Activated T-helper 1 cell treated with anti-CD3 and anti-CD28 coated beads, Interleukin-12 subunit alpha, Interleukin-12 subunit beta, Interleukin-2, Interleukin-4 antibody, amounts not matched to agents 30 ng/mL and 10 ng/mL and 1 ng/mL, durations not matched to agents 14 hours and 24 hours and 36 hours (primary cell): ENCODE measurements at regions not wholly inside any gene's neighbourhood (a gene's known extent, or its start where the extent isn't known, plus 50 kb on each side); places are given as distances from the start of the nearest gene placed in this dataset.
"Not testable (repeated sequence)": the region's sequence is repeated elsewhere in the genome, so short reads cannot be mapped to it uniquely, and the experiment has no call there.

Experiments
- DNase-seq: peaks from one replicate; pipeline ENCODE4 v3.0.0; 2021; ENCODE audit warnings: low spot score
- H3K27ac Mint-ChIP-seq: one replicate; pipeline ENCODE4 v1.8.0; 2021; ENCODE audit warnings: mild to moderate bottlenecking, mixed read lengths
- H3K27me3 Mint-ChIP-seq: one replicate; pipeline ENCODE4 v1.8.0; 2022; ENCODE audit warnings: mild to moderate bottlenecking, moderate library complexity, mixed read lengths; ENCODE audit not compliant: insufficient read depth
- H3K36me3 Mint-ChIP-seq: one replicate; pipeline ENCODE4 v1.8.0; 2021; ENCODE audit warnings: low read depth, mixed read lengths
- H3K4me1 Mint-ChIP-seq: one replicate; pipeline ENCODE4 v1.8.0; 2021; ENCODE audit warnings: low read depth, mixed read lengths
- H3K4me3 Mint-ChIP-seq: one replicate; pipeline ENCODE4 v1.8.0; 2021; ENCODE audit warnings: mild to moderate bottlenecking, moderate library complexity, mixed read lengths
- H3K9me3 Mint-ChIP-seq: one replicate; pipeline ENCODE4 v1.8.0; 2021; ENCODE audit warnings: mixed read lengths
- intact Hi-C: fragments of 100-400 bp; cut with micrococcal nuclease; formaldehyde crosslinking; loops from one replicate; pipeline ENCODE4 v1.15.1; 2024

DNA sequence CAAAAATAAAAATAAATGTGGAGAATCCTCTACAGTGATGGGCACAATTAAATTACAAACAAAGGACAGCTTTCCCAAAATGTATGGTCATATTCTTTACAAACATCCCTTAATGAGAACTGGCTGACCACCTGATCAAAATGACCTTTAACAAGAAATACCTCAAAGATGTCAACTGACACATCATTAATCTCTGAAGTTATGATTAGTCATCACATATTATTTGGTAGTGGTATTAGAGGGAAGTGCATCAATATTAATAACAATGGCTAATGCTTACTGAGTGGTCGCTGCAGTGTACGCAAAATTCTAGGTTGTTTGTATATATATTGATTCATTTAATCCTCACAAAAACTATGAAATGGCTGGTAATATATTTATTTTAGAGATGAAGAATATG lies 340.6 kb downstream of the GJA1 start:
- intact Hi-C loops = no loop called here
- peaks cover 34% of the 10 kb centered on the region for H3K4me1 Mint-ChIP-seq
- peaks cover 4% of the 10 kb centered on the region for H3K9me3 Mint-ChIP-seq
- no peak overlapping the region for H3K4me3 Mint-ChIP-seq
- DNase-seq = no peak
- no peak overlapping the region for H3K27ac Mint-ChIP-seq
- H3K36me3 Mint-ChIP-seq = no peaks in the 10 kb centered on the region
- H3K27me3 Mint-ChIP-seq = peaks cover 1% of the 10 kb centered on the region

GRCh38 chr6:121780325-121781321 lies 345.2 kb downstream of the GJA1 start:
- Mint-ChIP-seq H3K27ac (no peak overlapping the region), H3K4me3 (no peak overlapping the region), H3K36me3 (no peaks in the 10 kb centered on the region), H3K9me3 (no peaks in the 10 kb centered on the region), H3K27me3 (peaks cover 1% of the 10 kb centered on the region), H3K4me1 (no peaks in the 10 kb centered on the region)
- intact Hi-C loops = no loop called here
- DNase-seq = no peak

DNA sequence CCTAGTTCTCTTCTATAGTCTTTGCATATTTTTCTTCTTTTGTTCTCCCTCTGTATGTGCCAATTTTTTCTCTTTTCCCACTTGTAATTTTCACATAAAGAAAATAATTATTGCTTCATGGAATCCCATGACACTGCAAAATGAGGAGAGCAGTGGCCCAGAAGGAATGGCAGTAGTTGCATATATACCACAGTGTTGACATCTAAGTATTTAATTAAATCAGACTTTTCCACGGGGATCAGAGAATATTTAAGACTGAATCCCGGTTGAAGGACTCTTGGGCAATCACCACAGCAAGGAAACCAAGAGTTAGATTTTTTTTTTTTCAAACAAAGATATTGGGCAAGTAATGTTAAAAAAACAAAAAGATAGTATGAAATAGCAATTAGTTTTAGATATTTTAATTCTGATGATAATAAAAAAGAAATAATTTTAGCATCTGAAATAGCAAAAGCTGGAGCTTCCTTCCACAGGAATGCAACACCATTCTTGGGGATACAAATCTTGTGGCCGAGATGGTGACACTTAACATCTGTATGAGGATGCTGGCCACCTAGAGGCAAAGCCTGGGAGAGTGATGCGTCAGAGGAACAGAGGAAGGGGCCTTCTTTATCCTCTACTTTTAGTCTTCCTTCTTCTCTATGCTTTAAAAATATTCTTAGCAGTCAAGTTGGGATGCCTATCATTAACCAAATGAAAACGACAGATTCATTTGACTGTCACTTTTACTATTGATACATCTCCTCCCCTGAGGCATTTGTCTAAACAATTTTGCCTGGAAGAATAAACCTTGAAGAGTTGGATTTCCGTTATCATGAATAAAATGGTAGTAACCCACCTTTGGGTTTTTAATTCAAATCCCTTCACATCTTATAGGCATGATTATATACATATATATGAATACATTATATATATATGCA lies 356.2 kb downstream of the GJA1 start:
- no peaks in the 10 kb centered on the region for H3K36me3 Mint-ChIP-seq
- H3K27me3 Mint-ChIP-seq = peaks cover 3% of the 10 kb centered on the region
- H3K4me1 Mint-ChIP-seq = no peaks in the 10 kb centered on the region
- intact Hi-C loops = no loop called here
- no peak for DNase-seq
- H3K9me3 Mint-ChIP-seq = peaks cover 5% of the 10 kb centered on the region
- no peak overlapping the region for H3K4me3 Mint-ChIP-seq
- no peak overlapping the region for H3K27ac Mint-ChIP-seq

DNA sequence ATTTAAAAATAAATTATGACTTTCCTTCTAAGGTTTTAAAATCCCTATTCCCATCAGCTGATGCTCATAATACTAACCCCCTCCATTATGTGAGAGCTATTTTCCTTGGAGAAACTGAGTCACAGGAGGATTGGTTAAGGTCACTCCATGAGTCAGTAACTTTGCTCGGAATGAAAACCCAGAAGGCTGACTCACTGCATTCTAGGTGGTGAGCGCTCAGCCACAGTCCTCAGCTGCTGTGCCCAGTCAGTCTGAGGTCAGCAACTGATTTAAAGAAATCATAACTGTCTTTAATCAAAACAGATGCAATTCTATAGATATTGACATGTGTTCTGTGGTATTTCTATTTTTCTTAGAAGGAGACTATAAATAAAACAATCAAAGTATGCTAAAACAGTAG lies 359.2 kb downstream of the GJA1 start:
- peaks cover 15% of the 10 kb centered on the region for H3K9me3 Mint-ChIP-seq
- no peak overlapping the region for H3K4me3 Mint-ChIP-seq
- no peak overlapping the region for H3K27ac Mint-ChIP-seq
- intact Hi-C loops = no loop called here
- no peaks in the 10 kb centered on the region for H3K36me3 Mint-ChIP-seq
- no peak for DNase-seq
- H3K4me1 Mint-ChIP-seq = no peaks in the 10 kb centered on the region
- peaks cover 3% of the 10 kb centered on the region for H3K27me3 Mint-ChIP-seq

- H3K36me3 Mint-ChIP-seq, DNase-seq, H3K27me3 Mint-ChIP-seq, intact Hi-C loops, H3K4me3 Mint-ChIP-seq, H3K27ac Mint-ChIP-seq, H3K4me1 Mint-ChIP-seq: not testable (repeated sequence)
- peaks cover 36% of the 10 kb centered on the region for H3K9me3 Mint-ChIP-seq
Measured at GRCh38 chr6:121797598-121797997, 362.2 kb downstream of the GJA1 start.

DNA sequence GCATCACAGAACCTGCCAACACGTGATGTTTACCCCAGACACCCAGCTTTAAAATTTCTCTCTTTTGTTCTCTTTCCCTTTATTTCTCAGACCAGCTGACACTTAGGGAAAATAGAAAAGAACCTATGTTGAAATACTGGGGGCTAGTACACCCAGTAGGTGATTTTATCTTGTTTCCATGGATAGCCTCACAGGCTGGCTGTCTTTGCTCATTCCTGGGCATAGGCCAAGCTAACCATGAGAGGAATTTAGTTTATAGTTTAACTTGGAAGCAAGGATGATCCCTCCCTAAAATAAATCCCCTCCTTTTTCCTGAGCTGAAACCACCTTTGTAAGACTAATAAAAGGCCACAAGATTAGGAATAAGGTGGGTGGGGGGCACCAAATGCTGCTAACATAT lies 362.7 kb downstream of the GJA1 start:
- intact Hi-C loops, DNase-seq, H3K4me3 Mint-ChIP-seq, H3K27ac Mint-ChIP-seq, H3K4me1 Mint-ChIP-seq, H3K27me3 Mint-ChIP-seq, H3K36me3 Mint-ChIP-seq: not testable (repeated sequence)
- H3K9me3 Mint-ChIP-seq = peaks cover 39% of the 10 kb centered on the region

- H3K27me3 Mint-ChIP-seq = no peaks in the 10 kb centered on the region
- H3K36me3 Mint-ChIP-seq = peaks cover 3% of the 10 kb centered on the region
- intact Hi-C loops = no loop called here
- no peak overlapping the region for H3K27ac Mint-ChIP-seq
- DNase-seq = no peak
- peaks cover 43% of the 10 kb centered on the region for H3K9me3 Mint-ChIP-seq
- H3K4me1 Mint-ChIP-seq = no peaks in the 10 kb centered on the region
- no peak overlapping the region for H3K4me3 Mint-ChIP-seq
Measured at GRCh38 chr6:121799574-121799973, 364.1 kb downstream of the GJA1 start.

GRCh38 chr6:121800047-121800446 lies 364.6 kb downstream of the GJA1 start:
- H3K4me3 Mint-ChIP-seq = no peak overlapping the region

DNA sequence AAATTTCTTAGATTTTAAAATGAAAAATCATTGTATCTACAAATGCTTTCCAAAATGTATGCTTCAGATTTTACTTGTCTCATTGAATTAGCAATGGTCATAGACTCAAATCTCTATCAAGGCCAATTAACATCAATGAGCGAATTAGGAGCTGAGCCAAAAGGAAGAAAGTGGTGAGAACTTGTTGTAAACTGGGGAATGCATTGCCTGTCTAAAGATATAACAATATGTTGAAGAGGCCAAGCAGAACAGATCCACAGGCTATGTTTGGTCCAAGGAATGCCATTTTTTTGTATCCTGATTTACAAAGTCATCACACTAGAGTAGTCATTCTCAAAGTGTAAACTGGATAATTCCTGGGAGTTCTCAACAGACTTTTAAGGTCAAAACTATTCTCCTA lies 370.7 kb downstream of the GJA1 start:
- no peak overlapping the region for H3K4me3 Mint-ChIP-seq
- no peaks in the 10 kb centered on the region for H3K4me1 Mint-ChIP-seq
- H3K27me3 Mint-ChIP-seq = no peaks in the 10 kb centered on the region
- intact Hi-C loops = no loop called here
- no peak for DNase-seq
- no peak overlapping the region for H3K27ac Mint-ChIP-seq
- peaks cover 19% of the 10 kb centered on the region for H3K9me3 Mint-ChIP-seq
- peaks cover 3% of the 10 kb centered on the region for H3K36me3 Mint-ChIP-seq

More at GRCh38 chr6:121800047-121800446, 364.6 kb downstream of the GJA1 start:
- DNase-seq = no peak
- no peaks in the 10 kb centered on the region for H3K4me1 Mint-ChIP-seq
- peaks cover 43% of the 10 kb centered on the region for H3K9me3 Mint-ChIP-seq
- peaks cover 3% of the 10 kb centered on the region for H3K36me3 Mint-ChIP-seq
- intact Hi-C loops = no loop called here
- H3K27ac Mint-ChIP-seq = no peak overlapping the region
- no peaks in the 10 kb centered on the region for H3K27me3 Mint-ChIP-seq

GRCh38 chr6:121809211-121809610 lies 373.8 kb downstream of the GJA1 start:
- no peak for DNase-seq
- no peaks in the 10 kb centered on the region for H3K9me3 Mint-ChIP-seq
- intact Hi-C loops = no loop called here
- no peak overlapping the region for H3K4me3 Mint-ChIP-seq
- no peak overlapping the region for H3K27ac Mint-ChIP-seq
- H3K36me3 Mint-ChIP-seq = no peaks in the 10 kb centered on the region
- no peaks in the 10 kb centered on the region for H3K4me1 Mint-ChIP-seq
- no peaks in the 10 kb centered on the region for H3K27me3 Mint-ChIP-seq

DNA sequence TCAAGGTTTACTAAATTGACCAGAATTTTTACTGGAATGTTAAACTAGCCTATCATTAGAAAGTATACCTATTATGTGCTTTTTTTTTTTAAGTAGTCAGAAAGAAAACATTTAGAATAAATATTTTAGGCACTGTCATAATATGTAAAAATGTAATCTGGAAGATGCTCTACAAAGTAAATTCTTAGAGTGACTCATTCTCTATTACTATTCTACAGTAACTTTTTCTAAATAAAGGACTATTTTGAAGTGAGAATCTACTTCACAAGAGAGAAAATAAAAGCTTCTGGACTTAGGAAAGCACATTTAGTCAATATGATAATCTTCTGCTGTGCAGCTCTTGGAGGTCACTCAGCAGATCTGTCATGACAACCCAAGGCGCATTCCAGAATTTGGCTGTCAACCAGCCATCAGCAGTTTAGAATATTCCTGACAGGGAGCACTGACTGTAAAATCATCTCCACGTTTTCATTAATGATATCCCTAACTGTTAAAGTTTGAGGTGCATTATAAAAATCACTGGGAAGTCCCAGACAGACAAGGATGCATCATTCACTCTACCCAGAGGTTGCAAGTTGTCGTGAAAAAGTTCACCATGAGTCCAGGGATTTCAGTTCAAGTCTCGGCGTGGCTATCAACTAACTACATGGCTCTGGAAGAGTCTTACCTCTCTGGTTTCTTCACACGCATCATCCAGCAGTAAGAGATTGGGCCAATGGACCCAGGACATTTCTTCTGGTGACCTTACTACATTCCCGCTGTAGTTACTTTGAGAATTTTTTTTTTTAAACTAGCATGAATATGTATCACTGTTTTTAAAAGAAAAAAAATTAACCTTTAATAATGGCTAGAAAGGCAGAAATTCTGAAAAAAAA lies 374.9 kb downstream of the GJA1 start:
- no peak overlapping the region for H3K27ac Mint-ChIP-seq
- intact Hi-C loops = no loop called here
- no peak for DNase-seq
- H3K4me1 Mint-ChIP-seq = no peaks in the 10 kb centered on the region
- H3K27me3 Mint-ChIP-seq = no peaks in the 10 kb centered on the region
- H3K36me3 Mint-ChIP-seq = no peaks in the 10 kb centered on the region
- no peaks in the 10 kb centered on the region for H3K9me3 Mint-ChIP-seq
- H3K4me3 Mint-ChIP-seq = no peak overlapping the region

DNA sequence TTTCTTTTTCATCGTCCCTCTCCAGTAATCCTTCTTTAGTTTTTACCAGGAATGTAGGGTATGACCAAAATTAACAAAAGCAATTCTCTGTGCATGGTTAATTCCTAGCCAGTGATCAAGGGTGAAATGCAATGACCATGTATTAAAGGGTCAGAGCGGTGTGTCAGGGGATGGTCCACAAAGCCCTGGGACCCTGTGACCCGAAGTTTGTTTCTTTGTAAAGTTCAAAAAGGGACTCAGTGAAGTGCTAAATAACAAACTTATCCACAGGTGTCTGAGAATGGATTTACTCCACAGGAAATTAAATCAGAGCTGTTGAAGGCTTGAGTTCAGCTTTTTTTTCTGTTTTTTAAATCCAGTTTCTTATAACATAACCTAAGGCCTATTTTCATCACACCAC lies 375.7 kb downstream of the GJA1 start:
- DNase-seq = no peak
- no peaks in the 10 kb centered on the region for H3K36me3 Mint-ChIP-seq
- no peaks in the 10 kb centered on the region for H3K9me3 Mint-ChIP-seq
- H3K27ac Mint-ChIP-seq = no peak overlapping the region
- no peak overlapping the region for H3K4me3 Mint-ChIP-seq
- intact Hi-C loops = no loop called here
- no peaks in the 10 kb centered on the region for H3K27me3 Mint-ChIP-seq
- H3K4me1 Mint-ChIP-seq = no peaks in the 10 kb centered on the region
